Fibroblast of the aortic adventitia (primary cell): ENCODE measurements at regions not wholly inside any gene's neighbourhood (a gene's known extent, or its start where the extent isn't known, plus 50 kb on each side); places are given as distances from the start of the nearest gene placed in this dataset.
"Not testable (repeated sequence)": the region's sequence is repeated elsewhere in the genome, so short reads cannot be mapped to it uniquely, and the experiment has no call there.

Source experiments
- DNase-seq: peaks from one replicate; pipeline ENCODE4 v3.0.0-alpha.2; 2010; ENCODE audit warnings: low read depth
- H3K4me3 ChIP-seq: 2 replicates; pipeline ENCODE4 v1.5.1; 2011; ENCODE audit warnings: low read depth, mild to moderate bottlenecking, control low read depth, low read length, moderate library complexity
- TF ChIP-seq, protein P1 (sequence below): IDR thresholded peaks from 2 replicates; pipeline ENCODE4 v1.5.1; 2011; ENCODE audit warnings: mild to moderate bottlenecking, low read length, control low read depth, inconsistent platforms; ENCODE audit not compliant: insufficient read depth

DNA sequence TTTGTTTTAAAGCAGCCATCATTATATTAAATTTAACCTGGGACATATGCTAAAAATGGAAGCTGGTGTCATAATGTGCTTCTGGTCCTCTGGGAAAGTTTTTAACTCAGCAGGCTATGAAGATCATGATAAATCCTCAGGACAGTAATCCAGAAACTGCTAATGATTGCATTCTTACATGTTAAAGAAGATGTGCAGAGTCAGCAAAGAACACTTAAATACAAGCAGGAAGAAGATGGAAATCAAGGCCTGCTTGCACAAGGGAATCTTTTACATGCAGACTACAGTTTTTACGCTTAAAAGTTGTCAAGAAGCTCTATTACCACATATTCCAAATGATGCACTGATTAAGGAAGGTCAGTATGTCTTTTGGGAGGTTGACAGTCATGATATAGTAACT, 246.0 kb upstream of the PTPRD start:
- DNase-seq = no peak
- TF ChIP-seq, protein P1, sequence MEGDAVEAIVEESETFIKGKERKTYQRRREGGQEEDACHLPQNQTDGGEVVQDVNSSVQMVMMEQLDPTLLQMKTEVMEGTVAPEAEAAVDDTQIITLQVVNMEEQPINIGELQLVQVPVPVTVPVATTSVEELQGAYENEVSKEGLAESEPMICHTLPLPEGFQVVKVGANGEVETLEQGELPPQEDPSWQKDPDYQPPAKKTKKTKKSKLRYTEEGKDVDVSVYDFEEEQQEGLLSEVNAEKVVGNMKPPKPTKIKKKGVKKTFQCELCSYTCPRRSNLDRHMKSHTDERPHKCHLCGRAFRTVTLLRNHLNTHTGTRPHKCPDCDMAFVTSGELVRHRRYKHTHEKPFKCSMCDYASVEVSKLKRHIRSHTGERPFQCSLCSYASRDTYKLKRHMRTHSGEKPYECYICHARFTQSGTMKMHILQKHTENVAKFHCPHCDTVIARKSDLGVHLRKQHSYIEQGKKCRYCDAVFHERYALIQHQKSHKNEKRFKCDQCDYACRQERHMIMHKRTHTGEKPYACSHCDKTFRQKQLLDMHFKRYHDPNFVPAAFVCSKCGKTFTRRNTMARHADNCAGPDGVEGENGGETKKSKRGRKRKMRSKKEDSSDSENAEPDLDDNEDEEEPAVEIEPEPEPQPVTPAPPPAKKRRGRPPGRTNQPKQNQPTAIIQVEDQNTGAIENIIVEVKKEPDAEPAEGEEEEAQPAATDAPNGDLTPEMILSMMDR = no peak

DNA sequence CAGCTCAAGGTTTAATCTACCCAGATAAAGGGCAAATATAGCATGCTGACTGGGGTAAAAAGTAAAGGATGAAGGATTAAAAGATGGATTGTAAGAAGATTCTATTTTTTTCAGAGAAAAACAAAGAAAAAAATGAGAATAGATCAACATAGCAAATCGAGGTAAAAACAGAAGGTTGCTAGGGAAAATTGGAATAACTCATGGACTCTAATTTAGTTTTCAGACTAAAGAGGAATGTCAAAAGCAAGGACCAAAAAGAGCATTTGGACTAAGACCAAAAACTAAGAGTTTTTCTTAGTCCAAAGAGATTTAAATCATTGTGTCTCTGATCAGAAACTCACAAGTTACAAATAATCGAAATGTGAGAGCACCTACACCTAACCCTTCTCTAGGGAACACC, 250.7 kb upstream of the PTPRD start:
- no peak for DNase-seq
- TF ChIP-seq, protein P1 = no peak
- no peak overlapping the region for H3K4me3 ChIP-seq

More for the DNA sequence above, 246.0 kb upstream of the PTPRD start:
- H3K4me3 ChIP-seq = no peak overlapping the region

DNA sequence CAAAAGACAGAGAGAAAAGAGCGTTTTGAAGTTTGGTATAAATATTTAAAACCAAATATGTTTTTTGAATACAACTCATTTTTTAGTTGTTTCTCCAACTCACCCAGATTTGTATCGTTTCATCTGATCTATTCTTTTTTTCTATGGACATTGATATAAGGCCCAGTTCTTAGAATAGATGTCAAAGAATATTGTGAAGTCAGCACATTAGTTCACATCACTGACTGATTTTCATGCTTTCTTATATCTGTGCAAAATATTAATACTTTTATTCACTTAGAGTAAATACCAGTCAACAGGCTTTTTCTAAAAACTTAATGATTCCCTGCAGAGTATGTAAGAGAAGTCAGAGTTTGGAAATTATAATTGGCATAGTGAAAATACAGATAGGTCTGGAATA, 254.4 kb upstream of the PTPRD start:
- TF ChIP-seq, protein P1 = no peak
- no peak for DNase-seq
- no peak overlapping the region for H3K4me3 ChIP-seq

DNA sequence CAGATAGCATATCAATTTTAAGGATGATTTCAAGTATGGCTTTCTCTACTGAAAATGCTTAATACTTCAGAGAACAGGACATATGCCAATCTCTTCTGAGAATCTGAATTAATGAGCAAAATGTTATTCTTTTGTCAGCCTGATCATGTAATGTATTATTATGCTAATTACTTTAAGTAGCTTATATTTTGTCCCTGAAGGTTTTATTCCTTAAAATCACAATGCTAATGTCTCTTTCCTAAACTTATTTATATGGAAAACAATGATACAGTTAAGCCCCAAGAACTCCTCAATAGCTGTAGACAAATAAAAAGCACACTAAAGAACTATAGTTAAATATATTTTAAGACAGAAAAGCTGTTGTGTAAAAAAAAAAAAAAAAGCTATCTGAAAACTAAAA, 256.9 kb upstream of the PTPRD start:
- TF ChIP-seq, protein P1 = no peak

GRCh38 chr9:10873999-10874398, 261.2 kb upstream of the PTPRD start:
- TF ChIP-seq, protein P1 = no peak
- no peak for DNase-seq
- no peak overlapping the region for H3K4me3 ChIP-seq

More for the DNA sequence above, 256.9 kb upstream of the PTPRD start:
- H3K4me3 ChIP-seq = no peak overlapping the region
- DNase-seq = no peak

GRCh38 chr9:10875752-10876151, 262.9 kb upstream of the PTPRD start:
- TF ChIP-seq, protein P1 = no peak
- peak; percentile 33 for DNase-seq

DNA sequence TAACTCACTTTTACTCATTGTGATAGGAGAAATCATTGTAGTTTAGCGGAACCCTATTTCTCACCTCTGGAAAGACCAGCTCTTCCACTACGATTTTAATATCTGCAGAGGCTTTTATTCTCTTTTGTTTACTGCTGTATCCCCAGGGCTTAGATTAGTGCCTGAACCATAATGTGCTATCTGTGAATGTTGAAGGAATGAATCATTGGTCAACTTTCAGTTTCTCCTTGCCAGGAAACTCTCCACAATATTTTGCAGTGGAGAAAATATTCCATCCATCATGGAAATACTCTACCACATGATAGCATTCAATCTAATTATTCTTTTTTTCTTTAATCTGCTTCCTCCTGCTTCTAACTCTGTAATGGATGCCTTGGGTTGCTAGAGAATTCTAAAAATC, 263.5 kb upstream of the PTPRD start:
- peak; percentile 25 for DNase-seq
- TF ChIP-seq, protein P1 = no peak
- H3K4me3 ChIP-seq = no peak overlapping the region

More at GRCh38 chr9:10875752-10876151, 262.9 kb upstream of the PTPRD start:
- H3K4me3 ChIP-seq = no peak overlapping the region

DNA sequence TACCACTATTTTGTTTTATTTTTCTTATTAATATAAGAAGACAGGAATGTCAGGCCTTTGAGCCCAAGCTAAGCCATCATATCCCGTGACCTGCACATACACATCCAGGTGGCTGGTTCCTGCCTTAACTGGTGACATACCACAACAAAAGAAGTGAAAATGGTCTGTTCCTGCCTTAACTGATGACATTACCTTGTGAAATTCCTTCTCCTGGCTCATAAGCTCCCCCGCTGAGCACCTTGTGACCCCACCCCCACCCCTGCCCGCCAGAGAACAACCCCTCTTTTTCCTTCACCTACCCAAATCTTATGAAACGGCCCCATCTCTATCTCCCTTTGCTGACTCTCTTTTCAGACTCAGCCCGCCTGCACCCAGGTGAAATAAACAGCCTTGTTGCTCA, 277.5 kb upstream of the PTPRD start:
- not testable (repeated sequence) for H3K4me3 ChIP-seq, DNase-seq
